SU-DHL-6 (cell line): ENCODE measurements at regions not wholly inside any gene's neighbourhood (a gene's known extent, or its start where the extent isn't known, plus 50 kb on each side); places are given as distances from the start of the nearest gene placed in this dataset.
"Not testable (repeated sequence)": the region's sequence is repeated elsewhere in the genome, so short reads cannot be mapped to it uniquely, and the experiment has no call there.

Experiments used
- H2AFZ ChIP-seq: fragments of 200-600 bp; sonication (generic); 2 replicates; pipeline ENCODE4 v1.6.1; 2014; ENCODE audit warnings: low read depth, mild to moderate bottlenecking, moderate library complexity, mixed read lengths, antibody characterized with exemption, low read length; ENCODE audit not compliant: severe bottlenecking
- H3F3A ChIP-seq: fragments of 200-600 bp; shearing (Covaris generic); 2 replicates; pipeline ENCODE4 v1.6.0; 2016; ENCODE audit warnings: antibody characterized with exemption, mild to moderate bottlenecking; ENCODE audit not compliant: insufficient read depth
- H3K27ac ChIP-seq: fragments of 200-600 bp; sonication (generic); 2 replicates; pipeline ENCODE4 v1.5.1; 2016; ENCODE audit warnings: low read depth, mild to moderate bottlenecking, low read length, moderate library complexity, mixed read lengths
- H3K27me3 ChIP-seq: fragments of 200-600 bp; sonication (generic), shearing (Covaris generic); 2 replicates; pipeline ENCODE4 v1.6.0; 2014; ENCODE audit warnings: mild to moderate bottlenecking, low read length
- H3K36me3 ChIP-seq: fragments of 200-600 bp; sonication (generic); 2 replicates; pipeline ENCODE4 v1.6.1; 2014; ENCODE audit warnings: mild to moderate bottlenecking, low read length, mixed read lengths
- H3K4me2 ChIP-seq: fragments of 300-600, 200-600 bp; shearing (Covaris generic), sonication (generic); 2 replicates; pipeline ENCODE4 v1.6.0; 2014; ENCODE audit warnings: low read length, low read depth, mild to moderate bottlenecking; ENCODE audit not compliant: poor library complexity, severe bottlenecking
- H3K4me3 ChIP-seq: fragments of 200-600 bp; sonication (generic); 2 replicates; pipeline ENCODE4 v1.5.1; 2014; ENCODE audit warnings: antibody characterized with exemption, low read length, mild to moderate bottlenecking, mixed read lengths; ENCODE audit not compliant: insufficient read depth, poor library complexity, severe bottlenecking
- H3K79me2 ChIP-seq: fragments of 200-600 bp; sonication (generic); 2 replicates; pipeline ENCODE4 v1.6.1; 2014; ENCODE audit warnings: mild to moderate bottlenecking, low read length, moderate library complexity; ENCODE audit not compliant: insufficient read depth
- H3K9ac ChIP-seq: fragments of 200-600 bp; sonication (generic); 2 replicates; pipeline ENCODE4 v1.7.0; 2014; ENCODE audit warnings: mild to moderate bottlenecking, low read length
- H3K9me2 ChIP-seq: fragments of 200-600 bp; sonication (generic); replicated peaks from 2 replicates; pipeline ENCODE4 v1.6.1; 2014; ENCODE audit warnings: low read length; ENCODE audit not compliant: insufficient read depth
- H3K9me3 ChIP-seq: fragments of 200-600 bp; sonication (generic); 2 replicates; pipeline ENCODE4 v1.6.1; 2014; ENCODE audit warnings: low read length, mixed read lengths; ENCODE audit not compliant: insufficient read depth
- H4K20me1 ChIP-seq: fragments of 200-600 bp; sonication (generic); 2 replicates; pipeline ENCODE4 v1.6.1; 2014; ENCODE audit warnings: low read depth, mild to moderate bottlenecking, antibody characterized with exemption, low read length, moderate library complexity, mixed read lengths
- EZH2phosphoT487 ChIP-seq: fragments of 200-600 bp; sonication (generic), shearing (Covaris generic); conservative IDR thresholded peaks from 2 replicates; pipeline ENCODE4 v1.6.1; 2018; ENCODE audit warnings: mild to moderate bottlenecking, antibody characterized with exemption, low read length, moderate library complexity, mixed read lengths
- TF ChIP-seq, protein P1 (sequence below): fragments of 200-600 bp; sonication (generic); IDR thresholded peaks from one replicate; pipeline ENCODE4 v1.5.1; 2017; ENCODE audit warnings: antibody characterized with exemption, mild to moderate bottlenecking, low read length, moderate library complexity; ENCODE audit not compliant: insufficient read depth, poor library complexity, severe bottlenecking

DNA sequence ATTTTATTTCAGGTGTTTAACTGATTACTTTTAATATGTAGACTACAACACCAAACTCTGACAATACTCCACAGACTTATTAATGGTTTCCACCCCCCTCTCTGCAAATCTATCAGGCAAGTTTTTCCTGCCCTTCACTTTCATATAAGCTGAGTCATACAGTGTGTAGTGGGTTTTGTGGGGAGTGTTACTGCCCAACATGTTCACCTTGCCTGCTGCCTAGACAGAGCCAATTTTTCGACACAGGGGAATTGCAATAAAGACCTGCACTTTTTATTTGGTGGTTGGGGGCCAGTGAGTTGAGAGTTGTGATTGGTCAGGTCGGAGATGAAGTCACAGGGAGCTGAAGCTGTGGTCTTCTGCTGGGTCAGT, 119.7 kb downstream of the PPIAL4G start:
- no peak overlapping the region for H3K27ac ChIP-seq
- TF ChIP-seq EZH2phosphoT487, result no peak
- TF ChIP-seq, protein P1, sequence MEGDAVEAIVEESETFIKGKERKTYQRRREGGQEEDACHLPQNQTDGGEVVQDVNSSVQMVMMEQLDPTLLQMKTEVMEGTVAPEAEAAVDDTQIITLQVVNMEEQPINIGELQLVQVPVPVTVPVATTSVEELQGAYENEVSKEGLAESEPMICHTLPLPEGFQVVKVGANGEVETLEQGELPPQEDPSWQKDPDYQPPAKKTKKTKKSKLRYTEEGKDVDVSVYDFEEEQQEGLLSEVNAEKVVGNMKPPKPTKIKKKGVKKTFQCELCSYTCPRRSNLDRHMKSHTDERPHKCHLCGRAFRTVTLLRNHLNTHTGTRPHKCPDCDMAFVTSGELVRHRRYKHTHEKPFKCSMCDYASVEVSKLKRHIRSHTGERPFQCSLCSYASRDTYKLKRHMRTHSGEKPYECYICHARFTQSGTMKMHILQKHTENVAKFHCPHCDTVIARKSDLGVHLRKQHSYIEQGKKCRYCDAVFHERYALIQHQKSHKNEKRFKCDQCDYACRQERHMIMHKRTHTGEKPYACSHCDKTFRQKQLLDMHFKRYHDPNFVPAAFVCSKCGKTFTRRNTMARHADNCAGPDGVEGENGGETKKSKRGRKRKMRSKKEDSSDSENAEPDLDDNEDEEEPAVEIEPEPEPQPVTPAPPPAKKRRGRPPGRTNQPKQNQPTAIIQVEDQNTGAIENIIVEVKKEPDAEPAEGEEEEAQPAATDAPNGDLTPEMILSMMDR, result no peak

DNA sequence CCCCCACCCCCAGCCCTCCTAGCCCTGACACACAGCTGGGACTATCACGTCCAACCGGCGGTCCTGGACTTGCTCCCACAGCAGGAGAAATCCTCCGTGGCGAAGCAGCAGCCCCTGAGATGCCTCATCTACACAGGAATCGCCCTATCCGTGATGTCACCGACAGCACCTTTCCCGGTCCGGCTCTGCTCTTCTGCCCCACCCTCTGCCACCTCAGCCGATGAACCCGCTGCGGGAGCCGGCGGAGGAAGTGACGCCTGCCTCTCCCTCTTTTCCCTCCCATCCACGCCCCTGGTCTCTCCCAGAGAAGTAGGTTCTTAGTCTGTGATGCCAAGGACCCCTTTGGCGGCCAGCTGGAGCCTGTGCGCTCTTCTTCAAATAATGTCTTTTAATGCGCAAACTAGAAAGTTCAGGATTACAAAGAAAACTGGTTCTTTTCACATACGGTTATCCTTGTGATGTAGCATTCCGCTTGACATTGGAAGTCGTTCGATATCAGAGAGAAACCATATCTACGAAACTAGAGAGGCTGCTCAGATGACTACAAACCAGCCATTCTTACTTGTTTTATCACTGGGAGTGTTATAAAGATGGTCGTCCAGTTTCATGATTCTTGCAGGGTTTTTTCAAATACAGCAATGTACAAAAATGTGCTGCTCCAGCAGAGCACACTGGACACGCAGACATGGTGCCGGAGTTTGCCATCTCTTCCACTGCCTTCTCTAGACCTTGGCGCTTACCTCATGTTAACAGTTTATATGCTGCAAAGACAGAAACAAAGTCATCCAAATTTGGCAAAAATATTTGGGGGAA, 120.3 kb downstream of the PPIAL4G start:
- no peak overlapping the region for H3K27ac ChIP-seq
- no peak overlapping the region for H2AFZ ChIP-seq
- H3F3A ChIP-seq, result no peaks in the 10 kb centered on the region
- no peak overlapping the region for H3K4me2 ChIP-seq
- H3K9ac ChIP-seq, result no peak overlapping the region
- H3K79me2 ChIP-seq, result no peaks in the 10 kb centered on the region
- no peak overlapping the region for H3K4me3 ChIP-seq
- H4K20me1 ChIP-seq, result no peaks in the 10 kb centered on the region
- no peaks in the 10 kb centered on the region for H3K27me3 ChIP-seq
- H3K9me3 ChIP-seq, result no peaks in the 10 kb centered on the region
- no peak for TF ChIP-seq EZH2phosphoT487
- TF ChIP-seq, protein P1, result no peak
- H3K9me2 ChIP-seq, result no peaks in the 10 kb centered on the region
- H3K36me3 ChIP-seq, result no peaks in the 10 kb centered on the region

More for the DNA sequence above, 119.7 kb downstream of the PPIAL4G start:
- Histone ChIP-seq H3K9ac (no peak overlapping the region), H3F3A (no peaks in the 10 kb centered on the region), H3K4me2 (no peak overlapping the region), H3K36me3 (no peaks in the 10 kb centered on the region), H3K4me3 (no peak overlapping the region), H3K9me2 (no peaks in the 10 kb centered on the region), H3K9me3 (no peaks in the 10 kb centered on the region), H2AFZ (no peak overlapping the region), H3K79me2 (no peaks in the 10 kb centered on the region), H4K20me1 (no peaks in the 10 kb centered on the region), H3K27me3 (no peaks in the 10 kb centered on the region)

DNA sequence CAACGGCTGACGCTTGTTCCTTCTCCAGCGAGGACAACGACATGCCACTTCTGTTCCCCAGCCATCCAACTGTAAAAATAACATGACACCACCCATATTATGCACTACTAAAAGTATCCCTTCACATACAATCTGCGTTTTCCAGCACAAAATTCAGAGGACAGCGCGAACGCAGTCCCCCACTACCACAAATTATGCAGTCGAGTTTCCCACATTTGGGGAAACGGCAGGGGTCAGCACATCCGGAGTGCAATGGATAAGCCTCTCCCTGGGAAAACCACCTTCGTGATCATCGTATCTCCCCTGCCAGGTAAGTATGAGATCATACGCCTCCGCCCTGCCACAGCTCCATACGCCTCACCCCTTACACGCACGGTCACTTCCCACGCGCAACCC, 120.9 kb downstream of the PPIAL4G start:
- no peak overlapping the region for H3K4me3 ChIP-seq
- no peak overlapping the region for H3K9ac ChIP-seq
- no peak overlapping the region for H3K4me2 ChIP-seq
- H3K9me3 ChIP-seq, result no peaks in the 10 kb centered on the region
- TF ChIP-seq, protein P1, result no peak
- TF ChIP-seq EZH2phosphoT487, result no peak
- H4K20me1 ChIP-seq, result no peaks in the 10 kb centered on the region
- no peak overlapping the region for H3K27ac ChIP-seq
- H3K27me3 ChIP-seq, result no peaks in the 10 kb centered on the region
- no peaks in the 10 kb centered on the region for H3F3A ChIP-seq
- H3K79me2 ChIP-seq, result no peaks in the 10 kb centered on the region
- H2AFZ ChIP-seq, result no peak overlapping the region
- no peaks in the 10 kb centered on the region for H3K36me3 ChIP-seq
- no peaks in the 10 kb centered on the region for H3K9me2 ChIP-seq

DNA sequence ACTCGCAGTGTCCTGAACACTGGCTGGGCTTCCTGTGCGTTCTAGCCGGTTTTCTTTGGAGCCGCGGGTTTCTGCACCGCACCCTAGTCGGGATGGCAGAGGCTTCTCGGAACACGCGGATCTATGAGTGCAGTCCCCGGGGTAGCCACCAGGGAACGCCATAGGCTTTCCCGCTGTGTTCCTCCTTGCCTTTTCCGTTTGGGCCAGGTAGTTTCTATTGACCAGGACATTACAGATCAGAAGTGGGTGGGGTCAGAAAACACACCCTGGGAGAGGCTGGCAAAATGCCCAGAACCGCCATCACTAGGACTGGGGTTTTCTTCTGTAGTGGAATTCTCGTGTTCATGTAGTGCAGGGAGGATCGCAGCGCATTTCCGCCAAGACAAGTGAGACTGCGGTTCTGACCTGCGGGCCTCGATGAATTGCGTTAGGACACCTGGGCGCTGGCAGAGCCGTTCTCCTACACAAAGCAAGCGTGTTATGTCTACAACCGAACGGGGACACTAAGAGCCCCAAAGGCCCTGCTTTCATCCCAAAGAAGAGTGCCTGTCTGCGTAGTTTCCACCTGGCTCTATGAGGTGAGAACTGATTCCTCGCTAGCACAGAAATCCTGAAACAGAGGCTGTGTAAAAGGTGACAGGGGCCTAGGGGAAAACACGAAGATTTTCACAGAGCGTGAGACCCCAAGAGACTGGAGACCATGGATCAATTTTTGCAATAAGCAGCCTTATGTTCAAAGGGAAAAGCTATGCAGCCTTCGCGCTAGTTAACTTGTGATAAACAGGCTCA, 121.5 kb downstream of the PPIAL4G start:
- not testable (repeated sequence) for H3K36me3 ChIP-seq, H3K9me3 ChIP-seq, H2AFZ ChIP-seq, H3K79me2 ChIP-seq, H3K4me3 ChIP-seq, H3K9ac ChIP-seq, H3K27ac ChIP-seq, H3K9me2 ChIP-seq, H3F3A ChIP-seq, H3K4me2 ChIP-seq, H4K20me1 ChIP-seq, H3K27me3 ChIP-seq
